ENCODE measurements at regions not wholly inside any gene's neighbourhood (a gene's known extent, or its start where the extent isn't known, plus 50 kb on each side); places are given as distances from the start of the nearest gene placed in this dataset.

- ChIA-PET CTCF (no interaction called here), POLR2A (no interaction called here)
- no peaks in the 10 kb centered on the region for H3K9me1 ChIP-seq (replicated peaks; ENCODE audit: control insufficient read depth, extremely low read depth, insufficient read depth, low read length)
- H3K4me2 ChIP-seq (ENCODE audit: insufficient read depth, low read length), result no peak overlapping the region
- no peak overlapping the region for H2AFZ ChIP-seq (ENCODE audit: low read depth, low read length)
- H3K9me3 ChIP-seq (replicated peaks; ENCODE audit: control insufficient read depth, insufficient read depth, low read length), result peaks cover 8% of the 10 kb centered on the region
- H4K20me1 ChIP-seq (replicated peaks; ENCODE audit: control insufficient read depth, extremely low read depth, insufficient read depth, low read length), result no peaks in the 10 kb centered on the region
- no peaks in the 10 kb centered on the region for H3K36me3 ChIP-seq (ENCODE audit: control insufficient read depth in 2 of 2, extremely low read depth in 1 of 2, insufficient read depth in 2 of 2, low read length in 2 of 2)
- no peak overlapping the region for H3K27ac ChIP-seq (ENCODE audit: insufficient read depth, low read depth, low read length)
- H3K9ac ChIP-seq (replicated peaks; ENCODE audit: extremely low read depth, insufficient read depth, low read length), result no peak overlapping the region
- H3K27me3 ChIP-seq (ENCODE audit: control insufficient read depth in 2 of 2, insufficient read depth in 2 of 2, low read length in 2 of 2), result no peaks in the 10 kb centered on the region
- dilution Hi-C loops (cut with MboI; ENCODE audit: extremely low pct_ligation_motif_present, low sequenced_read_pairs), result no loop called here
- no TSS peak for BruUV-seq (replicated peaks)
- H3K4me3 ChIP-seq (replicated peaks in 1 of 3; ENCODE audit: insufficient read depth in 1 of 3, low read depth in 1 of 3, low read length in 3 of 3), result no peak overlapping the region
- H3K4me1 ChIP-seq (ENCODE audit: control insufficient read depth, extremely low read depth, insufficient read depth, low read length), result no peaks in the 10 kb centered on the region
- no peak for FAIRE-seq
- H3K79me2 ChIP-seq (ENCODE audit: control insufficient read depth, insufficient read depth, low read length), result no peaks in the 10 kb centered on the region
- no peak for DNase-seq (ENCODE audit: low read depth, low spot score)
- TF ChIP-seq, protein P1, sequence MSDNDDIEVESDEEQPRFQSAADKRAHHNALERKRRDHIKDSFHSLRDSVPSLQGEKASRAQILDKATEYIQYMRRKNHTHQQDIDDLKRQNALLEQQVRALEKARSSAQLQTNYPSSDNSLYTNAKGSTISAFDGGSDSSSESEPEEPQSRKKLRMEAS (IDR thresholded peaks at IDR 0.05; ENCODE audit: insufficient read depth, insufficient read length), result no peak
- no peak for TF ChIP-seq POLR2AphosphoS5 (IDR thresholded peaks at IDR 0.05; ENCODE audit: insufficient read depth, low read depth, low read length)
- TF ChIP-seq EZH2 (IDR thresholded peaks at IDR 0.05; ENCODE audit: borderline replicate concordance, low read depth, low read length, severe bottlenecking), result no peak
- no peak for TF ChIP-seq POLR2A (IDR thresholded peaks at IDR 0.05; ENCODE audit: low read depth, low read length)
- TF ChIP-seq, protein P2, sequence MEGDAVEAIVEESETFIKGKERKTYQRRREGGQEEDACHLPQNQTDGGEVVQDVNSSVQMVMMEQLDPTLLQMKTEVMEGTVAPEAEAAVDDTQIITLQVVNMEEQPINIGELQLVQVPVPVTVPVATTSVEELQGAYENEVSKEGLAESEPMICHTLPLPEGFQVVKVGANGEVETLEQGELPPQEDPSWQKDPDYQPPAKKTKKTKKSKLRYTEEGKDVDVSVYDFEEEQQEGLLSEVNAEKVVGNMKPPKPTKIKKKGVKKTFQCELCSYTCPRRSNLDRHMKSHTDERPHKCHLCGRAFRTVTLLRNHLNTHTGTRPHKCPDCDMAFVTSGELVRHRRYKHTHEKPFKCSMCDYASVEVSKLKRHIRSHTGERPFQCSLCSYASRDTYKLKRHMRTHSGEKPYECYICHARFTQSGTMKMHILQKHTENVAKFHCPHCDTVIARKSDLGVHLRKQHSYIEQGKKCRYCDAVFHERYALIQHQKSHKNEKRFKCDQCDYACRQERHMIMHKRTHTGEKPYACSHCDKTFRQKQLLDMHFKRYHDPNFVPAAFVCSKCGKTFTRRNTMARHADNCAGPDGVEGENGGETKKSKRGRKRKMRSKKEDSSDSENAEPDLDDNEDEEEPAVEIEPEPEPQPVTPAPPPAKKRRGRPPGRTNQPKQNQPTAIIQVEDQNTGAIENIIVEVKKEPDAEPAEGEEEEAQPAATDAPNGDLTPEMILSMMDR (IDR thresholded peaks at IDR 0.05; ENCODE audit: extremely low read depth in 1 of 2, insufficient read depth in 1 of 2, low read depth in 1 of 2, low read length in 2 of 2), result no peak
- TF ChIP-seq MYC (IDR thresholded peaks at IDR 0.05; ENCODE audit: low read depth, low read length), result no peak
- intact Hi-C loops (cut with micrococcal nuclease), result no loop called here
Measured at GRCh38 chr18:37639846-37640245, 74.2 kb upstream of the CELF4 start.

GRCh38 chr18:37637478-37637850 lies 71.9 kb upstream of the CELF4 start:
- H2AFZ ChIP-seq (ENCODE audit: low read depth, low read length), result no peak overlapping the region
- no peak for FAIRE-seq
- no peaks in the 10 kb centered on the region for H3K4me1 ChIP-seq (ENCODE audit: control insufficient read depth, extremely low read depth, insufficient read depth, low read length)
- H3K9me1 ChIP-seq (replicated peaks; ENCODE audit: control insufficient read depth, extremely low read depth, insufficient read depth, low read length), result no peaks in the 10 kb centered on the region
- no peak overlapping the region for H3K9ac ChIP-seq (replicated peaks; ENCODE audit: extremely low read depth, insufficient read depth, low read length)
- ChIA-PET POLR2A (no interaction called here), CTCF (no interaction called here)
- intact Hi-C loops (cut with micrococcal nuclease), result no loop called here
- BruUV-seq (replicated peaks), result no TSS peak
- H3K27me3 ChIP-seq (ENCODE audit: control insufficient read depth in 2 of 2, insufficient read depth in 2 of 2, low read length in 2 of 2), result no peaks in the 10 kb centered on the region
- no peaks in the 10 kb centered on the region for H3K79me2 ChIP-seq (ENCODE audit: control insufficient read depth, insufficient read depth, low read length)
- no peak for DNase-seq (ENCODE audit: low read depth, low spot score)
- dilution Hi-C loops (cut with MboI; ENCODE audit: extremely low pct_ligation_motif_present, low sequenced_read_pairs), result no loop called here
- peaks cover 8% of the 10 kb centered on the region for H3K9me3 ChIP-seq (replicated peaks; ENCODE audit: control insufficient read depth, insufficient read depth, low read length)
- no peak overlapping the region for H3K4me2 ChIP-seq (ENCODE audit: insufficient read depth, low read length)
- no peaks in the 10 kb centered on the region for H3K36me3 ChIP-seq (ENCODE audit: control insufficient read depth in 2 of 2, extremely low read depth in 1 of 2, insufficient read depth in 2 of 2, low read length in 2 of 2)
- H3K4me3 ChIP-seq (replicated peaks in 1 of 3; ENCODE audit: insufficient read depth in 1 of 3, low read depth in 1 of 3, low read length in 3 of 3), result no peak overlapping the region
- TF ChIP-seq POLR2AphosphoS5 (IDR thresholded peaks at IDR 0.05; ENCODE audit: insufficient read depth, low read depth, low read length), result no peak
- TF ChIP-seq MYC (IDR thresholded peaks at IDR 0.05; ENCODE audit: low read depth, low read length), result no peak
- TF ChIP-seq POLR2A (IDR thresholded peaks at IDR 0.05; ENCODE audit: low read depth, low read length), result no peak
- TF ChIP-seq EZH2 (IDR thresholded peaks at IDR 0.05; ENCODE audit: borderline replicate concordance, low read depth, low read length, severe bottlenecking), result no peak
- no peak overlapping the region for H3K27ac ChIP-seq (ENCODE audit: insufficient read depth, low read depth, low read length)
- H4K20me1 ChIP-seq (replicated peaks; ENCODE audit: control insufficient read depth, extremely low read depth, insufficient read depth, low read length), result no peaks in the 10 kb centered on the region

Measured in endothelial cell of umbilical vein (primary cell).